GM12892 (cell line): ENCODE measurements at regions not wholly inside any gene's neighbourhood (a gene's known extent, or its start where the extent isn't known, plus 50 kb on each side); places are given as distances from the start of the nearest gene placed in this dataset.
"Not testable (repeated sequence)": the region's sequence is repeated elsewhere in the genome, so short reads cannot be mapped to it uniquely, and the experiment has no call there.

Experiments
- DNase-seq: peaks from one replicate; pipeline ENCODE4 v3.0.0; 2011; ENCODE audit not compliant: insufficient read length
- FAIRE-seq: peaks from 2 replicates; lab custom pipeline; 2011; peaks lifted over from hg19 to GRCh38; lab: Jason Lieb, UNC
- POLR2A ChIP-seq: IDR thresholded peaks from 2 replicates; pipeline ENCODE4 v1.6.1; 2011; ENCODE audit warnings: low read depth, low read length, control low read depth
- POLR2AphosphoS5 ChIP-seq: IDR thresholded peaks from 2 replicates; pipeline ENCODE4 v1.6.1; 2011; ENCODE audit warnings: low read depth, low read length, control low read depth
- TAF1 ChIP-seq: IDR thresholded peaks from 2 replicates; pipeline ENCODE4 v1.6.1; 2011; ENCODE audit warnings: low read depth, mild to moderate bottlenecking, control low read depth, low read length, borderline replicate concordance

GRCh38 chr2:65991381-65992197 lies 443.3 kb upstream of the MEIS1 start:
- TF ChIP-seq POLR2AphosphoS5 (no peak), TAF1 (no peak), POLR2A (no peak)
- FAIRE-seq: no peak
- DNase-seq: no peak

GRCh38 chr2:65985986-65986385 lies 448.9 kb upstream of the MEIS1 start:
- DNase-seq: no peak
- TF ChIP-seq TAF1 (no peak), POLR2A (no peak), POLR2AphosphoS5 (no peak)
- FAIRE-seq: no peak

GRCh38 chr2:65980531-65980930 lies 454.4 kb upstream of the MEIS1 start:
- FAIRE-seq (no peak), DNase-seq (no peak)
- TF ChIP-seq TAF1: no peak
- no peak for TF ChIP-seq POLR2AphosphoS5
- TF ChIP-seq POLR2A: no peak

- DNase-seq (no peak), FAIRE-seq (no peak)
- TF ChIP-seq TAF1 (no peak), POLR2A (no peak), POLR2AphosphoS5 (no peak)
These were observed 455.5 kb upstream of the MEIS1 start for GRCh38 chr2:65979446-65979845.

GRCh38 chr2:65974067-65974723 lies 460.7 kb upstream of the MEIS1 start:
- FAIRE-seq (no peak), DNase-seq (no peak)
- no peak for TF ChIP-seq POLR2A
- no peak for TF ChIP-seq TAF1
- no peak for TF ChIP-seq POLR2AphosphoS5

- no peak for DNase-seq
- TF ChIP-seq TAF1: no peak
- TF ChIP-seq POLR2AphosphoS5: no peak
- TF ChIP-seq POLR2A: no peak
- no peak for FAIRE-seq
These were observed 465.8 kb upstream of the MEIS1 start for GRCh38 chr2:65969161-65969560.

- not testable (repeated sequence) for DNase-seq, FAIRE-seq
These were observed 471.6 kb upstream of the MEIS1 start for GRCh38 chr2:65963303-65963702.

GRCh38 chr2:65960953-65961352 lies 474.0 kb upstream of the MEIS1 start:
- FAIRE-seq (no peak), DNase-seq (no peak)
- TF ChIP-seq TAF1 (no peak), POLR2AphosphoS5 (no peak), POLR2A (no peak)

- FAIRE-seq: no peak
These were observed 477.0 kb upstream of the MEIS1 start for GRCh38 chr2:65957886-65958285.

GRCh38 chr2:65957454-65957853 lies 477.5 kb upstream of the MEIS1 start:
- TF ChIP-seq POLR2A (no peak), TAF1 (no peak), POLR2AphosphoS5 (no peak)
- FAIRE-seq (no peak), DNase-seq (no peak)

More at GRCh38 chr2:65957886-65958285, 477.0 kb upstream of the MEIS1 start:
- TF ChIP-seq POLR2A: no peak
- no peak for TF ChIP-seq POLR2AphosphoS5
- no peak for TF ChIP-seq TAF1
- DNase-seq: no peak

GRCh38 chr2:65955259-65955658 lies 479.7 kb upstream of the MEIS1 start:
- DNase-seq (no peak), FAIRE-seq (no peak)
- TF ChIP-seq TAF1: no peak
- TF ChIP-seq POLR2AphosphoS5: no peak
